HG02852 (cell line): ENCODE measurements at regions not wholly inside any gene's neighbourhood (a gene's known extent, or its start where the extent isn't known, plus 50 kb on each side); places are given as distances from the start of the nearest gene placed in this dataset.
"Not testable (repeated sequence)": the region's sequence is repeated elsewhere in the genome, so short reads cannot be mapped to it uniquely, and the experiment has no call there.

Experiments used
- ATAC-seq: cut with Tn5 transposase; IDR thresholded peaks from one replicate; pipeline ENCODE4 v1.9.1; 2021; ENCODE audit warnings: mild to moderate bottlenecking, moderate library complexity; ENCODE audit not compliant: unreplicated experiment

DNA sequence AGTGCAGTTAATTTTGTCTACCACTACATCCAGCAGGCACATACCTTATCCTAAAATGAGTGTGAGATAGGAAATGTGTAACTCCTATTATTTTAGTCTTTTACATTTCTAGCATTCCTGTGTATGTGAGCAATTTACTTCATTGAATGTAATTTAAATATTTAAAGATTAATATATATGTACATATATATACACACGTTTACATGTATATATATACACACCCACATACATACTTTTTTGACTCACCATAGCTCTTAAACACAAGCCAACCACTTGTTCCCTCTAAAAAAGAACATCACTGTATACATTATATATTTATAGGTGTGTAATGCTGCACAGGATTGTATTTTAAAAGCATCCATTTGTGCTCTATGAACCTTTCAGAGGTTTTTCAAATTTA lies 425.6 kb upstream of the NECTIN3 start:
- ATAC-seq = no peak

DNA sequence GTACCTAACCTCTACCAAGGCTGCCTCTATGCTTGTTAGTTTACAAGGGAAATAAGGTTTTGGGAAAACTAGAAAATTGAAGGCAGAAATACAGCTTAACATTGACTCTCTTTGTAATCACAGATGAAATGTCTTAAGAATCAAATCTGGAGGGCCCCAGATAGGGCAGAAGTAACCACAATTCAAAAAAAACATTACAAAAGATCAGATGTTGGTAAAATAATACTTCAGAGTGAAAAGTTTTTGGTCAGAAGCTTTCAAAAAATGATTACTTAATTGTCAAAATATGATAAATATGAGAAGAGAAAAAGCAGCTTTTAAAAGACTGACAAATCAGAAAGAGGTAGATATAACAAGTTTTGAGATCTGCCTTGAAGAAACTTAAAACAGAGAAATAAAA lies 425.1 kb upstream of the NECTIN3 start:
- no peak for ATAC-seq

DNA sequence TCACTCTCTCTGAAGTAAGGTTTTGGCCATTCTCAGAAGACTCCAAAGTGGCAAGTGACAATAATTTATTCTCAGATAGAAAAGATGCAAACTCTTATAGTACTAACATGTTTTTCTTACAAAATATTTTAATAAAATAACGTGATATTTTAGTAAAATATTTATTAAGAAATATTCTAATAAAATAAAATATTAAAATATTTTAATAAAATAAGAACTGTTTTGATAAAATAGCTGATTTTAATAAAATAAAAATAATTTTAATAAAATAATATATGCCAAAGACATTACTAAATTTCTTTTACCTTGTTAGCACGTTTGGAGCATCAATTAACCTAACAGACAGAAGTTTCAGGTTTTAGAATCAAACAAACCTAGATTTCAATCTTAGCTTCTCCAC lies 424.0 kb upstream of the NECTIN3 start:
- no peak for ATAC-seq

DNA sequence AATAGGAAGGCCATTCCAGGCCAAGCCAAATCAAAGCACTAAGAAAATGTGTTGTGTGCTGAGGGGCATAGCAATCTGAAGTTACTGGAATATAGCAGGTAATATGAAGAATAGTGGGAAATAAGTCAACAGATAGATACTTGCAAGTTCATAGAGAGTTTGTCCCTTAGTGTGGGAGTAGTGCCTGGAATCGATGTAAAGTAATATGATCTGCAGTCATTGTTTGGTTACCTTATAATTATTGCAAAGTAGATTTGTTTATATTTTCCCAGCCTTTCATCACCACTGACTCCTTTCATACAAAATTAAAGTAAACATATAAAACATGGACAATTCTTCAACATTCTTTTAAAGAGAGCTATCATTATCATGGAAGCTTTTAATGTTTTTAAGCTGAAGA lies 420.9 kb upstream of the NECTIN3 start:
- ATAC-seq = no peak

DNA sequence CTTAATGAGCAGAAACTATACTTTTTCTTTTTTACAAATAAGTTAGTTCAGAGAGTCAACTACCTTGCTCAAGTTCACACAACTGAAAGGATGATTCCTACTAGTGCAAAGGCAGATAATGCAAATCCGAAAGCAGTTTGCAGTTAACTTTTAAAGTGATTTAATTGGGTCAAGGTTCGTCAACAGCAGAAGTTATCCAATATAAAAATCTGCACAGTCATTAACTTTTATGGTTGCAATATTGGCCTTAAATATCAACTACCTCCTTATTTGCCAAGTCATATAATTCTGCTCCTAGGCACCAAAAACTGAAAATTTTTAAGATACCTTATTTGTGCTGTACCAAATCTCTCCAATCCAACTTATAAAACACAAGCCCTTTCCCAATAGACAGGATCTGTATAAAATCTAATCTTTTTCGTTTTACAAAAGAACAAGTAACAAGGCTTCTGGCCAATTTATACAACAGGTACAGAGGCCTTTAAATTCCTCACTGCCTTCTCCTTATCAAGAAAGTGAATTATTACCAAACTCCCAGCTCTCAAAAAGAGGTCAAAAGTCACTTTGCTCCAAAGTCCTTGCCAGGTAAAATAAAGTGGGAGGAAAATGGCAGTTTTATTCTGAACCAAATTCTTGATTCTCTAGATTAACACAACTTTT lies 416.6 kb upstream of the NECTIN3 start:
- no peak for ATAC-seq

DNA sequence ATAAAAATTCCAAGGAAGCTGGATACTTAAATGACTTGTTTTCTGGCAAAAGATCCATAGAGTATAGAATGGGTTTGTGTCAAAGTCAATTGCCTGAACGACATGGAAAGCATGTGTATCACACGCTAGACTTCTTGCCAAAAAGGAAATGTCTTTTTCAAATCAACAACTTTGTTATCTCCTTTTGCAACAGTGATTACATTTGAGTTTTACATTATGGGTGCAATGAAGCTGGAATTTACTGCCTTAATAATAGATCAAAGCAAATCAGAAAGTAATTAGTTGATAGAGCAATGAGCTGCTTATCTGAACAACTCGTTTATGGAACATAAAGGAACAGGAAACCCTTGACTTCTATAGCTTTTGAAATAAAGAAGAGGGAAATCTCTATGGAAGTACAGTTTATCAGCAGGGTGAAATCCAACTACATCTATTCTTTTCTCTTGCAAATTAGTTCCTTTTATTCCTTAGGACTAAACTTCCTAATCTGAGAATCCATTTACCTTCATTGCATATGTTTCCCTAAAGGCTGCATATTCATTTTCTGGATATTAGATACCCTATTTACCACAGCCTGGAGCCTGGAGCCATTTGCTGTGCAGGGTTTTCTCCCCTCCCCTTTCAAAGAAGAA lies 415.1 kb upstream of the NECTIN3 start:
- no peak for ATAC-seq

DNA sequence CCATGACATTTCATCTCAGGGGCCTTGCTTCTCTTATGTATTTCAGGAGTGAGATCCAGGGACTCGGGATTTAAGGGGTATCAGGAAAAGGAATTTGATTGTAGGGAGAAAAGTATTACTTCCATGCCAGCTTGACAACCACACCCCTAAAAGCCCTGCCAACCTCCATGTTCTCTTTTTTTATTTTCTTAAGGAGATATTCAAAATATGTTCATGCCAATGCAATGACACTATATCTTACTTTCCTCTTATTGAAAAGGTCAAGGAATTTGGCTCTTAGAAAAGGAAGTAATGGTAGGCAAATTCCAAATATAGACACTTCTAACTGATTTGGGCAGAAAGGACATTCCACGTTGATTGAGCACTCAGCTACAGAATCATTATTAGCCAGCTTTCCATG lies 407.5 kb upstream of the NECTIN3 start:
- no peak for ATAC-seq

DNA sequence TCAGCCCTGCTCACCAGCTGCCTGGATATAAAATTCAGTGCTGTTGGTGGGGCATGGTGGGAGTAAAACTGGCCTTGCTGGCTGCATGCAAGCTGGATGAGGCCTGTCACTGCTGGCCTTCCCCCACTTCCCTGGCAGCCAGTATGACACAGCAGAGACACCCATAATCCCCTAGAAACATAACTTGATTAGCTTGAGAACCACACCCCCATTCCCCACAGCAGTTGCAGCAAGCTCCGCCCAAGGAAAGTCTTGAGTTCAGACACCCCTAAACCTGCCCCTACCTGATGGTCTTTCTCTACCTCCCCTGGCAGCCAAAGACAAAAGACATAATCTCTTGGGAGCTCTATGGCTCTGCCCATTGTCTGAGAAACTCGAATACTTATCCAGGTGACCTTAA lies 405.1 kb upstream of the NECTIN3 start:
- no peak for ATAC-seq

DNA sequence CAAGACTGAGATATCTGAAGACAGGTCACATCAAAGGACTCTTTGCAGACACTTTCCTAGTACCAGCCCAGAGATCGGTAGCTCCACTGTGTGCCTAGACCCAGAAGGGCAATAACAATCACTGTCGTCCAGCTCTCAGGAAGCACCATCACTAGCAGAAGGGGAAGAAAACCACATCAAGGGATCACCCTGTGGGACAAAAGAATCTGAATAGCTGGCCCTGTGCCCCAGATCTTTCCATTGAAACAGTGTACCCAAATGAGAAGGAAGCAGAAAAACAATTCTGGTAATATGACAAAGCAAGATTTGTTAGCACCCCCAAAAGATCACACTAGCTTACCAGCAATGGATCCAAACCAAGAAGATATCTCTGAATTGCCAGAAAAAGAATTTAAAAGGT lies 404.4 kb upstream of the NECTIN3 start:
- ATAC-seq = no peak

DNA sequence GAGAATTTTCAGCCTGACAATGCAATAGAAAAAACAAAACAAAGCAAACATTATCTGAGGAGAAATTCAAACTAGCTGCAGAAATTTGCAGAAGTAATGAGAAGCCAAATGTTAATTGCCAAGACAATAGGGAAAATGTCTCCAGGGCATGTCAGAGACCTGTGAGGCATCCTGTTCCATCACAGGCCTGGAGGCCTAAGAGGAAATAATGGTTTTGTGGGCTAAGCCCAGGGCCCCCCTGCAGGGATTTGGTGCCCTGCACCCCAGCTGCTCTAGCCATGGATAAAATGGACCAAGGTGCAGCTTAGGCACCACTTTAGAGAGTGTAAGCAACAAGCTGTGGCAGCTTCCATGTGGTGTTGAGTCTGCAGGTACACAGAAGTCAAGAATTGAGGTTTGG lies 401.2 kb upstream of the NECTIN3 start:
- ATAC-seq = no peak

DNA sequence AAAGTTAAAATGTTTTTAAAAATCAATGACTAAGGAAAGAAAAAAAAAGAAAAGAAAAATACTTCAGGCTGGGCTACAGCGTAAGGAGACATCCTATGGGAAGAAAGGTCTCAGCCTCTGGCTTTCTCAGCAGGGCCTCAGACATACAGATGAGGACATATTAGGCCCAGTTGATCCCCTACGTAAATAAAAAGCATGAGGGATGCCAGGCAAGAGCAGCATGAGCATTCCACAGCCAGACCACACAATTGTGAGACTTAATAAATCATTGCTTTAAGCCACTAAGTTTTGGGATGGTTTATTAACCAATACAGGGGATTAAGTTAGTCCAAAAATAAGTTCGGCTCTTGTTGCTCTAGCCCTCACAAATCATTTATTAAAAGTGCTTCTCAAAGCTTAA lies 394.1 kb upstream of the NECTIN3 start:
- ATAC-seq = no peak

DNA sequence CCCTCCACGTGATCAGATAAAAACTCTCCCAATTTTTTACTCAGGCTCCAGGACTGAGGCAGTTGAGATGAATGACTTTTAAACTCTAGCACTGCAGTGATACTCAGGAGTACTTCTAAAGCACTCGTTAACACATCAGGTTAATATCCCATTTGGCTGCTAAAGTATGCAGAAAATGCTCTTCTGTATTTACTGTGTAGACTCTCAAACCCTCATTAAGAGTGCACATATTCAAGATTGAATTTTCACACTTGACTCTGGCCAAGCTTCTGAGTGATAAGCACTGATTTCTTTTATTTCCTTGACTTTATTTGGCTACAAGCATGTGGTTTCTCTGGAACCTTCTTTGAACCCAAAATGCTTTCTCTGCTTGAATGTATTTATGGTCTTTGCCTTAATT lies 392.3 kb upstream of the NECTIN3 start:
- no peak for ATAC-seq

DNA sequence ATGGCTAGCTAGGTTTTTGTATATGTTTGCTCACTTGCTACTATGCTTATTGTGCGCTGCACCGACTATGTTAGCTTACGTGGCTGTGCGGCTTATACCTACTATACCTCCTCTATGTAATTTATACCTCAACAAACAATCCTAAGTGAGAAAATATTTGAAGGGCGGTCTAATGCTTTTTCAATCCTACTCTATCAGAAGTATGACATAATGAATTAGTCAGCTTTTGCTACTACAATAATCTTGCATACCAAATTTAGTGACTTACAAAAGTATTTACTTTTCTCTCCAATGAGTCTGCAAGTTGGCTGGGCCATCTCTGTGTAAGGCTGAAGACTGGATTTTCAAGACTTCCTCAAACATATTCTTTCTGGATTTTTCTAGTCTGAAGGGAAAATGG lies 391.2 kb upstream of the NECTIN3 start:
- ATAC-seq = no peak

DNA sequence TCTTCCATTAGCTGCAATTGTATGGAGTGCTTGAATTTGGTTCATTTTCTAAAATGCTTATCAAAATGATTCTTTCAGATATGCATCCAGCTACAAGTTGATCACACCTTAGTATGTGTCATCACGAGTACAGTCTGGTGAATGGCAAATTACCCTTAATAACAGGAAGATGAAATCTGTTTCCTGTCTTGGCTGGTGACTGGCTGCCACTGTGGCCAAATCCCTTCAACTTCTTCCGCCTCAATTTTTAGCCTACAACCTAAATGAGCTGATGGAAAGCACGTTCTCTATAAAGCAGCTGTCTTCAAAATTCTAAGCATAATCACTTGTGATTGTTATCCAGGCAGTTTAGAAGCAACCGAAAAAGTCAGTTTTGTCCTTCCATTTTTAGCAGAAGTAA lies 387.1 kb upstream of the NECTIN3 start:
- ATAC-seq = no peak

DNA sequence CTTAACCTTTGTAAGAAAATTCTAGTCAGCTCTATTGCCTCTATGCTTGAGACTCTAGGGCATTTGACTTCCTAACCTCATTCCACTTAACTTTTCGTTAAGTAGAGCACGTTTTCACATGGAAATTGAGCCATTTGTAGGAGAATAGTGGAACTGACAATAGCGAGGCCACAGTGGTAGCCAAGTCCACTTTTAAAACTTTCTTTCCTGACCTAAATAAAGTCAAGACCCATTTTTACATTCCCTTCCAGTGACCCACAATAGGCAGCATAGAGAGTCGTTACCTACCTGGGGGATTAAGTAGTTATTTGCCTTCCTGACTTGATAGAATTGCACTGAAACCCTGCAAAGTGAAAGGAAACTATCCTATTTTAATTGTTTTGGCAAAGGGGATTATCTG lies 386.0 kb upstream of the NECTIN3 start:
- ATAC-seq = no peak

DNA sequence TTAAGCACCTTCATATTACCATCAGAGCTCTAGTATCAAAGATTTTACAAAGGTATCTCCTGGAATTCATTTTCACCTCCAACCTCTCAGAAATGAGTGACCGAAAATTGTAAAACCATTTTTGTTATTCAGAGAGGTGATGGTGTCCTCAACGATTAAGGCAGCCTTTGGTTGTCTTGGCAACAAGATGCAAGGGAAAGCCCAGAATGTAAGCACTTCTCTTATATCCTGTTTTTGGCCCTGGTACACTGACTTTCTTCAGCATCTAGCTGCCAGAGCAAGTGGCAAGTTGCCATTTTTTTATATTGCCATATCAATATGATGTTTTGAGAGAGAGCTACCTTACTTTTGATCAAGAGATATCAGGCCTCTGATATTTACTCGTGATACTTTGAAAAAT lies 384.9 kb upstream of the NECTIN3 start:
- no peak for ATAC-seq

DNA sequence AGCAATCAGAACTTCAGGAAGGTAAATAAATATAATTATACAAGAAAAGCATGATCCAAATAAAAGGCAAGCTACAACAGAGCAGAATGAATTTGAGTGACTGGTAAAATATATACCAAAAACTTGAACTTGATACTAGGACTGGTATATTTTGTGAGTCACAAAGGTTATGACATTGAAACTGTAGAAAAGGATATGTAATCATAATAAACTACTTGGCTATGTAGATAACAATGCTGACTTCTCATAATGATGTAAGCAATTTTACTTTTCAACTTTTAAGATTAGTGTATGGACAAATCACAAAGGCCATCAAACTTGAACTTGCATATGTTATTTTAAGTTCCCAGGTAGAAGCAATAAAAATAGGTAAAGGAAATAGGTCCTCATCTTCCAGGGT lies 384.5 kb upstream of the NECTIN3 start:
- ATAC-seq = no peak

DNA sequence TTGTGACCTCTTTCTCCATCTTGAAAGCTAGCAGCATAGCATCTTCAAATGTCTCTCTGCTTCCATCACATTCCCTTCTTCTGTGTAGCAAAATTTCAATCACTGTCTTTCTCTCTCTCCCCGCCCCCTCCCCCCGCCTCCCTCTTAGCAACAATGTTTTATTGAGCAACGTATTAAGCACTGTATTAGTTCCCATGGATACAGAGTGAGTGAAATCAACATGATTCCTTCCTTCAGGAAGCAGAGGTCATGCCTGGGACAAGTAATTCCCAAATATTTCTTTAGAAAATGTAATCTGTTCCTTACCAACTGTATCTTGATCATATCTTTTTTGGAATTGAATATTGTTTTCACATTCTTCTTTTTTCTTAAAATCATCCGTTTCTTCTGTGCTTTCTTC lies 373.7 kb upstream of the NECTIN3 start:
- no peak for ATAC-seq

DNA sequence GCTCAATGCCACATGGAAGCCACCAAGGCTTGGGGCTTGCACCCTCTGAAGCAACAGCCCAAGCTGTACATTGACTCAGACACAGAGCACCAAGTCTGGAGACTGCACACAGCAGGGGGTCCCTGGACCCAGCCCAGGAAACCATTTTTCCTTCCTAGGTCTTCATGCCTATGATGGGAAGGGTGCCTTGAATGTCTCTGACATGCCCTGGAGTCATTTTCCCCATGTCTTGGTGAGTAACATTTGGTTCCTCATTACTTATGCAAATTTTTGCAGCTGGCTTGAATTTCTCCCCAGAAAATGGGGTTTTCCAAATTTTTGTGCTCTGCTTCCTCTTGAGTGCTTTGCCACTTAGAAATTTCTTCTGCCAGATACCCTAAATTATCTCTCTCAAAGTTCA lies 367.3 kb upstream of the NECTIN3 start:
- ATAC-seq = not testable (repeated sequence)

DNA sequence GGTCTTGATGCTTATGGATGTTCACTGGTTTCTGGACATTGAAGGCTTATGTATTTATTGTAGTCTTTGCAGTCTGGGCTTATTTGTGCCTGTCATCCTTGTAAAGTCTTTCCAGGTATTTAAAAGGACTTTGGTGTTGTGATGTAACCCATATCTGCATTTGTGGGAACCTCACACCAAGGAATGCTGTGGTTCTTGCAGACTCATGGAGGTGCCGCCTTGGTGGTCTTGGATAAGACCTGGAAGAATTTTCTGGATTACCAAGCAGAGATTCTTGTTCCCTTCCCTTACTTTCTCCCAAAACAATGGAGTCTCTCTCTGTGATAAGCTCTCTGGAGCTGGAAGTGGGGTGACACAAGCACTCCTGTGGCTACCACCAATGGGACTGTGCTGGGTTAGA lies 363.5 kb upstream of the NECTIN3 start:
- ATAC-seq = no peak

DNA sequence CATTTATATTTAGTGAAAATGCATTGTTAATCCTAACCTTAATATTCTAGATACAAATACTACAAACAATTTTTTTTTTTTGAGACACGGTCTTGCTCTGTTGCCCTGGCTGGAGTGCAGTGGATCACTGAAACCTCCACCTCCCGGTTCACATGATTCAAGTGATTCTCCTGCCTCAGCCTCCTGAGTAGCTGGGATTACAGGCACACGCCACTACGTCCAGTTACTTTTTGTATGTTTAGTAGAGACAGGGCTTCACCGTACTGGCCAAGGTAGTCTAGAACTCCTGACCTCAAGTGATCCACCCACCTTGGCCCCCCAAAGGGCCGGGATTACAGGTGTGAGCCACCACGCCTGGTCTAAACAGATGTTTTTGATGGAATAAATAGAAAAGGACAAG lies 361.5 kb upstream of the NECTIN3 start:
- no peak for ATAC-seq

DNA sequence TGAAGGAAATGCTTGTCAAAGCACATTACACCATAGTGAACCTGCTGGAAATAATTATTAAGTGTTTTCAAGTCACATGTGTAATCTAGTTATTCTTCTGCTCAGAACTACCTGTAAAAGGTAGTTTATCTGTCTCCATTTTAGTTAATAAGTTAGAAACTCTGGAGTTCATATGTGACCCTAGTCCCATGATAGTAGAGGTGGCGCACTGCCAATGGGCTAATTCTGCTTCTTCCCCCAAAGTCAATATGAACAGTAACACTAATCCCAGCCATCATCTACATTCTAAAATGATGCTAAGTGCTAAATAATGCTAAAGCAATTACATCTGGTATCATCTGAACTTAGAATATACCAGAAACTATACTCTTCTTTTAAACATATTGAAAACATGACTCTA lies 361.0 kb upstream of the NECTIN3 start:
- ATAC-seq = no peak
